Tibial nerve (tissue), 4 donors: ENCODE measurements at regions not wholly inside any gene's neighbourhood (a gene's known extent, or its start where the extent isn't known, plus 50 kb on each side); places are given as distances from the start of the nearest gene placed in this dataset.

Source experiments
- EP300 ChIP-seq, 2 donors: sonication (generic); formaldehyde crosslinking; IDR thresholded peaks; one replicate each; pipeline ENCODE4 v1.6.1; 2017; ENCODE audit warnings: antibody characterized with exemption in 2 of 2, mild to moderate bottlenecking in 1 of 2
- TF ChIP-seq, protein P1 (sequence below), 5 experiments: fragments of 200-600 bp in 3 of 5; fragments of 450-650 bp in 2 of 5; sonication (generic) in 3 of 5; IDR thresholded peaks; one replicate each; pipeline ENCODE4 v1.5.1; 2016 to 2019; ENCODE audit warnings: antibody characterized with exemption in 5 of 5, mild to moderate bottlenecking in 3 of 5, moderate library complexity in 2 of 5

DNA sequence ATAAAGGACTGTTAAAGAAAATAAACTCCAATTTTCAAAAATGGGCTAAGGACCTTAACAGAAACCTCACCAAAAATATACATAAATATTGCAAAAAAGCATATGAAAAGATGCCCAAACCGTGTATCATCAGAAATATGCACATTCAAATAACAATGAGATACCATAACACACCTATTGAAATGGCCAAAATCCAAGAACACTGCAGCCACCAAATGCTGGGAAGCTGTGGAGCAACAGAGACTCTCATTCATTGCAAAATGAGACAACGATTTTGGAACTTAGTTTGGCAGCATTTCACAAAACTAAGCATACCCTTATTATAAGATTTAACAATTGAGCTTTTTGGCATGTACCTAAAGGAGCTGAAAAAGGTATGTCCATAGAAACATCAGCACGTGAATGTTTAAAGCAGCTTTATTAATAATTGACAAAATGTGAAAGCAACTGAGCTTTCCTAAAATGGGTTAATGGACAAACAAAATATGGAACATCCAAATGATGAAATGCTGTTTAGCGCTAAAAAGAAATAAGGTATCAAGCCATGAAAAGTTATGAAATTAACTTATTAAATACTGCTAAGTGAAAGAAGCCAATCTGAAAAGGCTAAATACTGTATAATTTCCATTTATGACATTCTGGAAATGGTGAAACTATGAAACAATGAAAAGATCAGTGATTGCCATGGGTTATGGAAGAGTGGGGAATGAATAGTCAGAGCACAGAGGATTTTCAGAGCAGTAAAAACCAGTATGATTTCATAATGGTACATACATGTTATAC, 592.6 kb upstream of the ADGRB3 start:
- no peak for TF ChIP-seq EP300 (IDR thresholded peaks at IDR 0.05)
- TF ChIP-seq, protein P1, sequence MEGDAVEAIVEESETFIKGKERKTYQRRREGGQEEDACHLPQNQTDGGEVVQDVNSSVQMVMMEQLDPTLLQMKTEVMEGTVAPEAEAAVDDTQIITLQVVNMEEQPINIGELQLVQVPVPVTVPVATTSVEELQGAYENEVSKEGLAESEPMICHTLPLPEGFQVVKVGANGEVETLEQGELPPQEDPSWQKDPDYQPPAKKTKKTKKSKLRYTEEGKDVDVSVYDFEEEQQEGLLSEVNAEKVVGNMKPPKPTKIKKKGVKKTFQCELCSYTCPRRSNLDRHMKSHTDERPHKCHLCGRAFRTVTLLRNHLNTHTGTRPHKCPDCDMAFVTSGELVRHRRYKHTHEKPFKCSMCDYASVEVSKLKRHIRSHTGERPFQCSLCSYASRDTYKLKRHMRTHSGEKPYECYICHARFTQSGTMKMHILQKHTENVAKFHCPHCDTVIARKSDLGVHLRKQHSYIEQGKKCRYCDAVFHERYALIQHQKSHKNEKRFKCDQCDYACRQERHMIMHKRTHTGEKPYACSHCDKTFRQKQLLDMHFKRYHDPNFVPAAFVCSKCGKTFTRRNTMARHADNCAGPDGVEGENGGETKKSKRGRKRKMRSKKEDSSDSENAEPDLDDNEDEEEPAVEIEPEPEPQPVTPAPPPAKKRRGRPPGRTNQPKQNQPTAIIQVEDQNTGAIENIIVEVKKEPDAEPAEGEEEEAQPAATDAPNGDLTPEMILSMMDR (IDR thresholded peaks at IDR 0.05), result no peak
